Nucleus accumbens (tissue), 56 donors: ENCODE measurements at regions not wholly inside any gene's neighbourhood (a gene's known extent, or its start where the extent isn't known, plus 50 kb on each side); places are given as distances from the start of the nearest gene placed in this dataset.

ENCODE experiments used
- DNase-seq, 56 donors: peaks; one replicate each; lab custom pipeline; 2025; lab: John Stamatoyannopoulos, UW

- no peak for DNase-seq
These were observed 121.8 kb upstream of the ELL2 start for GRCh38 chr5:96083361-96083881.

DNA sequence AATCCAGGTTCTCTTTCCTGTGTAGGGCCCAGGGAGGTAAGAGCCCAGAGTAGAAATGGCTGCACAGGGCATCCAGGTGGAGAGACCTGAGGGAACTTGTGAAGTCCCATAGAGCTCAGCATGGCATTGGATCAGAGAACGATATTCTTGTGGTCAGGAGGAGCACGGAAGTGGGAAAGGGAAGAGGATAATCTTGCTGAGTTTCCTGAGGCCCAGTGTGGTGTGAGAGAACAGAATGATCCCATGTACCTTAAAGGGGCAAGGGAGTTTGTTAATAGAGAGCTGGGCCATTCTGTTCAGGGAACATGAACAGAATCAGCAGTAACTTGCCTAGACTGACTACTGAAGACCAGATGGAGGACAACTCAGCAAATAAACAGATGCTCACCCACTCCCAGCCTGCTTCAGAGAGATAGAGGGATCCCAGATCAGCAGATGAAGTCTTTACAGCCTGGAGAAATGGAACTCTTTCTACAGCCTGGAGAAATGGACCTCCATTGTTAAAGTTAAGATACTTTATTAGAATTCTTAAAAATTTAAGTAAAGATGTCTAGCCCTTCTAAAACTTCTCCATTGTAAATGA lies 119.7 kb upstream of the ELL2 start:
- DNase-seq: no peak

- DNase-seq: no peak
These were observed 118.9 kb upstream of the ELL2 start for GRCh38 chr5:96080557-96080956.

DNA sequence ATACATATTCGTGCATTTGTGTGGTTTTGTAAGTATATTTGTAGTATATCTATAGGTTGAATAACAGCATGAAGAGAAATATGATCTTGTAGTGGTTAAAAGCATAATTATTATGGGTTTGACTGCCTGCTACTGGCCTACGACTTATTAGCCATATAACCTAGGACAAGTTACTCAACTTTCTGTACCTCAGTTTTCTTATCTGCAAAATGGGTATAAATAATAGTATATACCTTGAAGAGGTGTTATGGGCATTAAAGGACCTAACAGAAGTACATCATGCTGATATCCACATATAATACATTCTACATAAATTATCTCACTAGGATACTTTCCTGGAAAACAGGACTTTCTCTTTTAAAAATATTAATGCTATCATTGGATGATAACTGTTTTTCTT lies 118.3 kb upstream of the ELL2 start:
- DNase-seq: no peak

DNA sequence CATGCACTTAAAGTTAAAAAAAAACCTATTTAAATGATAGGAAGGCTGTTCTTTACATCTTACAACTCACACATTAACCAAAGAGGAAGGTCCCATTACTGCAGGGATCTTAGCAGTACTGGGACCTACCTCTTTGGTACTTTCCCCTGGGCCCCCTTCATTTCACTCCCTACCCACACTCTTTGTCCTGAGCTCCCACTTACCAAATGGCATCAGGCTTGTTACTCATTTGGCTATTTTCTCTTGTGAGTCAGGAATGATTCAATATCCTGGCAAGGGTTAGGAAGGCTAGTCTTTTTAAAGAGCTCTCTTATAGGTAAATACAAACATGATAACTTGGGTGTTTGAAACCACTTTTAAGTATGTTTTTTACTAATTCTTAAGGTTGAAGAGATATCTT lies 117.4 kb upstream of the ELL2 start:
- DNase-seq: no peak

- no peak for DNase-seq
These were observed 114.8 kb upstream of the ELL2 start for GRCh38 chr5:96076451-96076850.

DNA sequence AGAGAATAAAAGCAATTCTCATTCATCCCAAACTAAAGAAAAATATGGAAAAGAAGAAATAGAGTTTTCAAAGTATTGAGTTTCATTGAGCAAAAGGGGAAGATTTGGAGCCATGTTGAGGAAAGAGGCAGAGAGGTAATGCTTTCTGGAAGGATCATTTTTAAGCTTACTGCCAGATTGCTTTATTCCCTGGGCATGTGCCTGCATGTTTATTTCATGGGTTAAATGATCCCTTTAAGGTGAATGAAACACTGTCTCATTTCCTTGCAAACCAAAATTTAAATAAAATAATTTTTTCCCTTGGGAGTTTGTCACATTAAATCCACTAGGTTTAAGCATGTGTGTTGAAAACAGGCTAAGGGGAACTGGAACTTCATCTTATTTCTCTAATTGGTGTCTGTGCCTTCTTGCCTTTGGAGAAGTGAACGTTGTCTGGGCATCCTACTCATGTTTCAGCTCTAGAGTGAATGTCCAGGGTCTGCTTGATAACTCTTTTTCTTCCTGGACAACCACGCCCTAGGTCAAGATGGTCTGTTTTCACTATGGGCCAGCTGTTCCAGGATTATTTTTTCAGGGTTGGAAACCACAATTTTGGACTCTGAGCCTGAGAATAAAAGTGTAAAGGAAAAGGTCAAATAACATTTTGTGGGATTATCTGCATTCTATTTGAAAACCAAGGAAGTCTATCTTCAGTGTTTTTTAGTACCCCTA lies 114.1 kb upstream of the ELL2 start:
- no peak for DNase-seq

- DNase-seq: no peak
These were observed 113.2 kb upstream of the ELL2 start for GRCh38 chr5:96074870-96075269.

- no peak for DNase-seq
These were observed 112.8 kb upstream of the ELL2 start for GRCh38 chr5:96074460-96074859.

DNA sequence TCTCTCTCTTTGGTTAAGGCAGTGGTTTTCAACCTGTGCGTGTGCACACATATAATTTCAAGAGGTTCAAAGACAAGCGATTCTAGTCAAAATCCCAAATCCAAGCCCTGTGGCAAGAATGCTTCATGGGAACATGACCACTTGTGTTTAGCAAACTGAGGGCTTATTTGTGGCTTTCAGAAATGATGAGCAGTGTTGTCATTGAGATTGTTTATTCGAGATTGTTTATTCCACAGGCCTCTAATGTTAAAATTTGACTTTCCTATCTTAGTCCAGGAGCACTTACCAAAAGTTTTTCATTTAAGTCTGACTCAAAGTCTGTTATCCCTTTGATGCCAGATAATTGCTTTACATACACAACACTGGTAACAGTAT lies 111.1 kb upstream of the ELL2 start:
- DNase-seq: no peak

DNA sequence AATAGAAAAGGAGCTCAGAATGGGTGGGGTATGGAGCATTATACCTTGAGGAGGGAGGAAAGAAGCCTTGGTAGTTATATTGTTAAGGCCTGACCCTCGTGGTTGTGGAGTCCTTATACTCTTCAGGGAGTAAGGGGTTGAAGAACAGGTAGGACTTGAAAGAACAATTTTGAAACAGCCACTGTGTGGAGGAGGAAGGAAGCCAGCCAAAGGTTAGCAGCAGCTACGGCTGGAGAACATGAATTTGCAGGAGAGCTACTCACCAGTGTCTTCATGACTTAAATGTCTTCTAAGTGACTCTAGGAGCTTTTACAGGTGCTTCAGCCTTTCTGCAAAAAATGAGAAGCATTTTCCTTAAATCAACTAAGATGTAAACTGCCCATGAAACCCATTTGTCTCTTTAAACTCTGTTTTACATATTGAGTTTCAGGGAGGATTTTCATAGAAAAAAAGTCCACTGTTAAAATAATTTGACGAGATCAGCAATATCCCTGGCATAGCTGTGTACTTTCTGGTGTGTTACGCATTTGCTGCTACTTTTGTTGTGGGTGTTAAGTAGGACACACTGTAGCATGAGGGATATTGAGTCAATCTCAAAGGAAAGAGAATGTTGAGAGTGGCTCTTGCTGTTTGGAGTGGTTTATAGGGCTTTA lies 110.6 kb upstream of the ELL2 start:
- no peak for DNase-seq

GRCh38 chr5:96070622-96071225 lies 109.1 kb upstream of the ELL2 start:
- no peak for DNase-seq

- DNase-seq: no peak
These were observed 106.4 kb upstream of the ELL2 start for GRCh38 chr5:96067894-96068614.

DNA sequence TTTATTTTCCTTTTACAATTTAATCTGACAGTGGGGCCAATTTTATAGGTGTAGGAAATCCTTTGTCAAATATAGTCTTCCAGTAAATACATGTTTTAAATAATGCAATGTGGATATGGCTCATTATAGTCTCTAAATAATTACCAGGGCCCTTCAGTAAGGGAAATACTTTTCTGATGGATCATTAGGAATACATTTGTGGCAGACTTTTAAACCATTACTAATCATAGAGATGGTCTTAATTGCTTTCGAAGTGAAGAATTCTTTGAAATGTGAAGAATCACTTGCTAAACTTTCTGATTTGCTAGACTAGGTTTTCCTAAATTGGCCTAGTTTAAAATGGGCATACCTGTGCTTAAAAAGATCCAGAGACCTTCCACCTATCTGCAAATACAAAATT lies 105.6 kb upstream of the ELL2 start:
- no peak for DNase-seq

- no peak for DNase-seq
These were observed 104.7 kb upstream of the ELL2 start for GRCh38 chr5:96066386-96066719.

- no peak for DNase-seq
These were observed 104.2 kb upstream of the ELL2 start for GRCh38 chr5:96065685-96066385.

DNA sequence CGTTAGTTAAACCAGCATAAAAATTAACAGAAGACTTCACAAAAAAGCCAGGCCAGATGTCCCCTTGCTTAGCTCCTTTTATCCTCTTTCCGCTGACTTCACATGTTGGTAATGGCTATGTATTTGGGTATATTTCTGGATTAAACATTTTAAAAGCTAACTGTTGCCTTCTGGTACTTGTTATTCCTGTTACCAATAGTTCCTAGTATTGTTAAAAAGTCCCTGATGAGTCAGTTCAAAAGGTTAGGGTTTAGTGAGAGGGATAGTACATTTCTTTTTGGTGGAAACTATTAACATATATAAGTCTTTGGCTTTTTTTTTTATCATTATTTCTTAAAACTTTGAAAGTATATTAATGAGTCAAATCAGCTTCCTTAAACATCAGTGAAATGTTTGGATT lies 103.2 kb upstream of the ELL2 start:
- no peak for DNase-seq

DNA sequence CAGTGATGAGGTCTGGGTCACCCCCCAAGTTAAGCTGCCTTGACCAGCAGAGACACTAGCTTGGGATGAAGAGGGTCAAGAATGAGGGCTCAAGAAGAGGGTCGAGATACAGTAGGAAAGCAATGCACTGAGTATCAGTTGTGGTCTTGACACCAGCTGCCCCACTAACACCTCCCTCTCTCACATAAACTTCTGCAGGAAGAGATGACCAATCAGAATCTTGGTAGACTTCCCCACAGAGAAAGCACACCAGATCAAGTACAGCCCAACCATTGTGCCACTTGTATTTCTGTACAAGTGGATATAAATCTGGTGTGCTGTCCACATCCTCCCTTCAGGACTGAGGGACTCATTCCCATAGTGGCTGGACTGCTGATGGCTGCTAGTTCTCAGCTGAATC lies 101.2 kb upstream of the ELL2 start:
- no peak for DNase-seq

GRCh38 chr5:96058084-96058483 lies 96.4 kb upstream of the ELL2 start:
- DNase-seq: no peak

- no peak for DNase-seq
These were observed 92.8 kb upstream of the ELL2 start for GRCh38 chr5:96054311-96055030.
